DOHH2 (cell line): ENCODE measurements at regions not wholly inside any gene's neighbourhood (a gene's known extent, or its start where the extent isn't known, plus 50 kb on each side); places are given as distances from the start of the nearest gene placed in this dataset.

Experiments used
- CTCF ChIP-seq: fragments of 200-600 bp; sonication (generic); IDR thresholded peaks from one replicate; pipeline ENCODE4 v1.5.1; 2014; ENCODE audit warnings: antibody characterized with exemption, mild to moderate bottlenecking, low read depth, low read length; ENCODE audit not compliant: poor library complexity, severe bottlenecking
- EZH2phosphoT487 ChIP-seq: fragments of 200-600 bp; sonication (generic); IDR thresholded peaks from 2 replicates; pipeline ENCODE4 v1.6.1; 2017; ENCODE audit warnings: borderline replicate concordance, mild to moderate bottlenecking, antibody characterized with exemption, low read length, moderate library complexity, mixed read lengths

GRCh38 chr14:62133776-62134550 lies 371.7 kb downstream of the SNAPC1 start:
- TF ChIP-seq CTCF = no peak
- no peak for TF ChIP-seq EZH2phosphoT487
